ENCODE measurements at regions not wholly inside any gene's neighbourhood (a gene's known extent, or its start where the extent isn't known, plus 50 kb on each side); places are given as distances from the start of the nearest gene placed in this dataset.
A peak's percentile ranks its signal among the peaks of the same experiment; 100 is the strongest.
"Not testable (repeated sequence)": the region's sequence is repeated elsewhere in the genome, so short reads cannot be mapped to it uniquely, and the experiment has no call there.

- peak; percentile 1 for DNase-seq (ENCODE audit: low spot score)
Observed at GRCh38 chr21:15472108-15473040, 257.4 kb upstream of the USP25 start.

- not testable (repeated sequence) for DNase-seq (ENCODE audit: low spot score)
Observed at GRCh38 chr21:15477773-15478172, 252.0 kb upstream of the USP25 start.

GRCh38 chr21:15480160-15480559 is 249.6 kb upstream of the USP25 start:
- no peak for DNase-seq (ENCODE audit: low spot score)

- DNase-seq (ENCODE audit: low spot score), result peak; percentile 77
Observed at GRCh38 chr21:15483138-15483780, 246.5 kb upstream of the USP25 start.

GRCh38 chr21:15486460-15487195 is 243.2 kb upstream of the USP25 start:
- DNase-seq (ENCODE audit: low spot score), result no peak

- DNase-seq (ENCODE audit: low spot score), result no peak
Observed at GRCh38 chr21:15487196-15487550, 242.6 kb upstream of the USP25 start.

- DNase-seq (ENCODE audit: low spot score), result no peak
Observed at GRCh38 chr21:15491100-15491499, 238.7 kb upstream of the USP25 start.

GRCh38 chr21:15493646-15494045 is 236.1 kb upstream of the USP25 start:
- no peak for DNase-seq (ENCODE audit: low spot score)

- no peak for DNase-seq (ENCODE audit: low spot score)
Observed at GRCh38 chr21:15494481-15494880, 235.3 kb upstream of the USP25 start.

- no peak for DNase-seq (ENCODE audit: low spot score)
Observed at GRCh38 chr21:15495965-15496364, 233.8 kb upstream of the USP25 start.

- DNase-seq (ENCODE audit: low spot score), result no peak
Observed at GRCh38 chr21:15496911-15497310, 232.9 kb upstream of the USP25 start.

GRCh38 chr21:15498455-15498854 is 231.3 kb upstream of the USP25 start:
- no peak for DNase-seq (ENCODE audit: low spot score)

GRCh38 chr21:15506086-15506485 is 223.7 kb upstream of the USP25 start:
- DNase-seq (ENCODE audit: low spot score), result no peak

- DNase-seq (ENCODE audit: low spot score), result no peak
Observed at GRCh38 chr21:15508554-15508953, 221.2 kb upstream of the USP25 start.

GRCh38 chr21:15514073-15514946 is 215.5 kb upstream of the USP25 start:
- DNase-seq (ENCODE audit: low spot score), result peak; percentile 21

- DNase-seq (ENCODE audit: low spot score), result no peak
Observed at GRCh38 chr21:15515908-15516307, 213.9 kb upstream of the USP25 start.

GRCh38 chr21:15517394-15517793 is 212.4 kb upstream of the USP25 start:
- no peak for DNase-seq (ENCODE audit: low spot score)

GRCh38 chr21:15520811-15521643 is 208.8 kb upstream of the USP25 start:
- no peak for DNase-seq (ENCODE audit: low spot score)

- DNase-seq (ENCODE audit: low spot score), result no peak
Observed at GRCh38 chr21:15521644-15522001, 208.2 kb upstream of the USP25 start.

- no peak for DNase-seq (ENCODE audit: low spot score)
Observed at GRCh38 chr21:15522148-15522547, 207.6 kb upstream of the USP25 start.

- DNase-seq (ENCODE audit: low spot score), result no peak
Observed at GRCh38 chr21:15524855-15525254, 204.9 kb upstream of the USP25 start.
